HL-60 (cell line): ENCODE measurements at regions not wholly inside any gene's neighbourhood (a gene's known extent, or its start where the extent isn't known, plus 50 kb on each side); places are given as distances from the start of the nearest gene placed in this dataset.

Experiments used
- GABPA ChIP-seq: IDR thresholded peaks from 2 replicates; pipeline ENCODE4 v1.6.1; 2012; ENCODE audit warnings: low read depth
- SPI1 ChIP-seq: IDR thresholded peaks from 2 replicates; pipeline ENCODE4 v1.6.1; 2012; ENCODE audit warnings: low read depth, mild to moderate bottlenecking, borderline replicate concordance
- TF ChIP-seq, protein P1 (sequence below): IDR thresholded peaks from one replicate; pipeline ENCODE4 v1.5.1; 2011; ENCODE audit warnings: low read length, control low read depth, inconsistent platforms; ENCODE audit not compliant: insufficient read depth
- TF ChIP-seq, protein P2 (sequence below): IDR thresholded peaks from 2 replicates; pipeline ENCODE4 v1.6.1; 2012; ENCODE audit warnings: low read depth; ENCODE audit not compliant: insufficient replicate concordance

DNA sequence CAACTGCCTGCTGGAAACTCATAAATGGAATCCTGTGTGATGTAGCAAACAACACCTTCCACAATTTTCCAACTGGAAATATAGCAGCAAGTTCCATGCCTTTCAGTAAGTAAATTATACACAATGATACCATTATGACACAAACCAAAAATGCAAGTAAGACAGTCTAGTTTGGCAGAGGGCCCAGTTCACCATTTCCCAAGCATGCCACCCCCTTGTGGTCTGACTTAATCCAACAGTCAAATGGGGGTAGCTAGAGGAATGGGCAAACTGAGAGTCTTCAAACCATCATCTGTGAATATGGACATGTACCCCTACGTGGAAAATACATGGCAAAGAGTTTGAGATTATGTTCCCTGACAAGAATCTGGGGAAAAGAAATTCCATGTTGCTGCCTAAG is 137.6 kb upstream of the VWC2 start:
- TF ChIP-seq, protein P1, sequence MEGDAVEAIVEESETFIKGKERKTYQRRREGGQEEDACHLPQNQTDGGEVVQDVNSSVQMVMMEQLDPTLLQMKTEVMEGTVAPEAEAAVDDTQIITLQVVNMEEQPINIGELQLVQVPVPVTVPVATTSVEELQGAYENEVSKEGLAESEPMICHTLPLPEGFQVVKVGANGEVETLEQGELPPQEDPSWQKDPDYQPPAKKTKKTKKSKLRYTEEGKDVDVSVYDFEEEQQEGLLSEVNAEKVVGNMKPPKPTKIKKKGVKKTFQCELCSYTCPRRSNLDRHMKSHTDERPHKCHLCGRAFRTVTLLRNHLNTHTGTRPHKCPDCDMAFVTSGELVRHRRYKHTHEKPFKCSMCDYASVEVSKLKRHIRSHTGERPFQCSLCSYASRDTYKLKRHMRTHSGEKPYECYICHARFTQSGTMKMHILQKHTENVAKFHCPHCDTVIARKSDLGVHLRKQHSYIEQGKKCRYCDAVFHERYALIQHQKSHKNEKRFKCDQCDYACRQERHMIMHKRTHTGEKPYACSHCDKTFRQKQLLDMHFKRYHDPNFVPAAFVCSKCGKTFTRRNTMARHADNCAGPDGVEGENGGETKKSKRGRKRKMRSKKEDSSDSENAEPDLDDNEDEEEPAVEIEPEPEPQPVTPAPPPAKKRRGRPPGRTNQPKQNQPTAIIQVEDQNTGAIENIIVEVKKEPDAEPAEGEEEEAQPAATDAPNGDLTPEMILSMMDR, result no peak
- TF ChIP-seq, protein P2, sequence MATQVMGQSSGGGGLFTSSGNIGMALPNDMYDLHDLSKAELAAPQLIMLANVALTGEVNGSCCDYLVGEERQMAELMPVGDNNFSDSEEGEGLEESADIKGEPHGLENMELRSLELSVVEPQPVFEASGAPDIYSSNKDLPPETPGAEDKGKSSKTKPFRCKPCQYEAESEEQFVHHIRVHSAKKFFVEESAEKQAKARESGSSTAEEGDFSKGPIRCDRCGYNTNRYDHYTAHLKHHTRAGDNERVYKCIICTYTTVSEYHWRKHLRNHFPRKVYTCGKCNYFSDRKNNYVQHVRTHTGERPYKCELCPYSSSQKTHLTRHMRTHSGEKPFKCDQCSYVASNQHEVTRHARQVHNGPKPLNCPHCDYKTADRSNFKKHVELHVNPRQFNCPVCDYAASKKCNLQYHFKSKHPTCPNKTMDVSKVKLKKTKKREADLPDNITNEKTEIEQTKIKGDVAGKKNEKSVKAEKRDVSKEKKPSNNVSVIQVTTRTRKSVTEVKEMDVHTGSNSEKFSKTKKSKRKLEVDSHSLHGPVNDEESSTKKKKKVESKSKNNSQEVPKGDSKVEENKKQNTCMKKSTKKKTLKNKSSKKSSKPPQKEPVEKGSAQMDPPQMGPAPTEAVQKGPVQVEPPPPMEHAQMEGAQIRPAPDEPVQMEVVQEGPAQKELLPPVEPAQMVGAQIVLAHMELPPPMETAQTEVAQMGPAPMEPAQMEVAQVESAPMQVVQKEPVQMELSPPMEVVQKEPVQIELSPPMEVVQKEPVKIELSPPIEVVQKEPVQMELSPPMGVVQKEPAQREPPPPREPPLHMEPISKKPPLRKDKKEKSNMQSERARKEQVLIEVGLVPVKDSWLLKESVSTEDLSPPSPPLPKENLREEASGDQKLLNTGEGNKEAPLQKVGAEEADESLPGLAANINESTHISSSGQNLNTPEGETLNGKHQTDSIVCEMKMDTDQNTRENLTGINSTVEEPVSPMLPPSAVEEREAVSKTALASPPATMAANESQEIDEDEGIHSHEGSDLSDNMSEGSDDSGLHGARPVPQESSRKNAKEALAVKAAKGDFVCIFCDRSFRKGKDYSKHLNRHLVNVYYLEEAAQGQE, result no peak
- no peak for TF ChIP-seq SPI1
- no peak for TF ChIP-seq GABPA
